ENCODE measurements at regions not wholly inside any gene's neighbourhood (a gene's known extent, or its start where the extent isn't known, plus 50 kb on each side); places are given as distances from the start of the nearest gene placed in this dataset.

GRCh38 chrX:13096728-13097127 is 52.3 kb upstream of the FAM9C start:
- ATAC-seq (no peak), DNase-seq (no peak)
- Histone ChIP-seq H3K4me3 (no peak overlapping the region), H3K9me3 (no peaks in the 10 kb centered on the region), H3K4me1 (peaks cover 32% of the 10 kb centered on the region), H3K27me3 (no peaks in the 10 kb centered on the region), H3K36me3 (replicated peaks in 1 of 2; ENCODE audit: insufficient read depth in 1 of 2, low read depth in 2 of 2) (no peaks in the 10 kb centered on the region), H3K27ac (no peak overlapping the region)
- intact Hi-C loops (cut with DNase I) = no loop called here
- TF ChIP-seq, protein P1, sequence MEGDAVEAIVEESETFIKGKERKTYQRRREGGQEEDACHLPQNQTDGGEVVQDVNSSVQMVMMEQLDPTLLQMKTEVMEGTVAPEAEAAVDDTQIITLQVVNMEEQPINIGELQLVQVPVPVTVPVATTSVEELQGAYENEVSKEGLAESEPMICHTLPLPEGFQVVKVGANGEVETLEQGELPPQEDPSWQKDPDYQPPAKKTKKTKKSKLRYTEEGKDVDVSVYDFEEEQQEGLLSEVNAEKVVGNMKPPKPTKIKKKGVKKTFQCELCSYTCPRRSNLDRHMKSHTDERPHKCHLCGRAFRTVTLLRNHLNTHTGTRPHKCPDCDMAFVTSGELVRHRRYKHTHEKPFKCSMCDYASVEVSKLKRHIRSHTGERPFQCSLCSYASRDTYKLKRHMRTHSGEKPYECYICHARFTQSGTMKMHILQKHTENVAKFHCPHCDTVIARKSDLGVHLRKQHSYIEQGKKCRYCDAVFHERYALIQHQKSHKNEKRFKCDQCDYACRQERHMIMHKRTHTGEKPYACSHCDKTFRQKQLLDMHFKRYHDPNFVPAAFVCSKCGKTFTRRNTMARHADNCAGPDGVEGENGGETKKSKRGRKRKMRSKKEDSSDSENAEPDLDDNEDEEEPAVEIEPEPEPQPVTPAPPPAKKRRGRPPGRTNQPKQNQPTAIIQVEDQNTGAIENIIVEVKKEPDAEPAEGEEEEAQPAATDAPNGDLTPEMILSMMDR (IDR thresholded peaks at IDR 0.05) = no peak
- TF ChIP-seq POLR2A (IDR thresholded peaks at IDR 0.05) = no peak
- 80 to 87% methylated on average over 2 of the region's 2 CpGs for WGBS, 2 donors

DNA sequence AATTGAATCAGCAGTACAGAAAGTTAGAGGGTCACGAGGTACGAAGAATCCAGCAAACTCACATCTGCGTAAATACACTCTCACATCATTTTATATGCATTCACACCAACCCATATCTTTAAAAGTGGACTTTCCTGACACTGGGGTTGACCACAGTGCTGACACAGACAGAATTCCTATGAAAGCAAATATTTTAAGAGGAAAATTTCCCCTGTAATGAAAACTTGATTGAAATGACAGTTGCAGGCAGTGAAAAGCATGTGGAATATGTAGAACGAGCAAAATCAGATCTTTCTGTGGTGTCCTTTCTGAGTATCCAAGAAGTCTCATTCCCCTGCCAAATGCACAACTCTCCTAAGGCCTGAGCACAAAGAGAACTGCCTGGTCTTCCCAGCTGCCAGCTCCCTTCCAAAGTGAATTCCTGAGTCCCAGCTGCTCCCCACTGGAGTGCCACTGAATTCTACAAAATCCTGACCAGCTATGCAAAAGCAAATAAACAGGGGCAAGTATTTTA is 50.5 kb upstream of the FAM9C start:
- intact Hi-C loops (cut with DNase I) = no loop called here
- no peak for DNase-seq

GRCh38 chrX:13094374-13094773 is 50.0 kb upstream of the FAM9C start:
- intact Hi-C loops (cut with DNase I) = no loop called here
- peak overlapping the region in 1 of 4 donors; percentile 30 for H3K27ac ChIP-seq
- no peak for DNase-seq

More for the DNA sequence above, 50.5 kb upstream of the FAM9C start:
- peak overlapping the region in 2 of 4 donors; percentile 30 to 39 for H3K27ac ChIP-seq
- no peaks in the 10 kb centered on the region for H3K36me3 ChIP-seq (replicated peaks in 1 of 2; ENCODE audit: insufficient read depth in 1 of 2, low read depth in 2 of 2)
- WGBS, 2 donors = 51 to 68% methylated on average over 4 of the region's 4 CpGs
- no peak overlapping the region for H3K4me3 ChIP-seq
- no peaks in the 10 kb centered on the region for H3K9me3 ChIP-seq
- no peak for ATAC-seq
- TF ChIP-seq POLR2A (IDR thresholded peaks at IDR 0.05) = no peak
- TF ChIP-seq, protein P1 (IDR thresholded peaks at IDR 0.05) = no peak
- H3K27me3 ChIP-seq = no peaks in the 10 kb centered on the region
- H3K4me1 ChIP-seq = peaks cover 28% of the 10 kb centered on the region

More at GRCh38 chrX:13094374-13094773, 50.0 kb upstream of the FAM9C start:
- no peak for ATAC-seq
- H3K27me3 ChIP-seq = no peaks in the 10 kb centered on the region
- H3K36me3 ChIP-seq (replicated peaks in 1 of 2; ENCODE audit: insufficient read depth in 1 of 2, low read depth in 2 of 2) = no peaks in the 10 kb centered on the region
- H3K4me1 ChIP-seq = peaks cover 26% of the 10 kb centered on the region
- TF ChIP-seq, protein P1 (IDR thresholded peaks at IDR 0.05) = no peak
- TF ChIP-seq POLR2A (IDR thresholded peaks at IDR 0.05) = no peak
- H3K9me3 ChIP-seq = no peaks in the 10 kb centered on the region
- no peak overlapping the region for H3K4me3 ChIP-seq

Data from body of pancreas (tissue), 4 donors.